OCI-LY1 (cell line): ENCODE measurements at regions not wholly inside any gene's neighbourhood (a gene's known extent, or its start where the extent isn't known, plus 50 kb on each side); places are given as distances from the start of the nearest gene placed in this dataset.

Experiments used
- H2AFZ ChIP-seq: fragments of 200-600 bp; sonication (generic), shearing (Covaris generic); 2 replicates; pipeline ENCODE4 v1.6.0; 2014; ENCODE audit warnings: antibody characterized with exemption, mild to moderate bottlenecking, low read length
- H3F3A ChIP-seq: fragments of 200-600 bp; sonication (generic), shearing (Covaris generic); 2 replicates; pipeline ENCODE4 v1.6.0; 2014; ENCODE audit warnings: mild to moderate bottlenecking, antibody characterized with exemption, low read length, moderate library complexity; ENCODE audit not compliant: insufficient read depth
- H3K27ac ChIP-seq: fragments of 200-600 bp; sonication (generic); 2 replicates; pipeline ENCODE4 v1.5.1; 2014; ENCODE audit warnings: low read length, mixed run types, mild to moderate bottlenecking, low read depth; ENCODE audit not compliant: poor library complexity, severe bottlenecking
- H3K27me3 ChIP-seq: fragments of 200-600 bp; sonication (generic); 2 replicates; pipeline ENCODE4 v1.6.0; 2014; ENCODE audit warnings: antibody characterized with exemption, mild to moderate bottlenecking, low read length, moderate library complexity; ENCODE audit not compliant: insufficient read depth
- H3K36me3 ChIP-seq: fragments of 200-600 bp; sonication (generic); 2 replicates; pipeline ENCODE4 v1.6.1; 2014; ENCODE audit warnings: mild to moderate bottlenecking, antibody characterized with exemption, low read length, moderate library complexity, mixed read lengths; ENCODE audit not compliant: insufficient read depth
- H3K4me1 ChIP-seq: fragments of 200-600 bp; sonication (generic); 2 replicates; pipeline ENCODE4 v1.5.1; 2014; ENCODE audit warnings: mild to moderate bottlenecking, low read length, moderate library complexity; ENCODE audit not compliant: insufficient read depth, severe bottlenecking
- H3K4me2 ChIP-seq: fragments of 200-600 bp; sonication (generic), shearing (Covaris generic); 2 replicates; pipeline ENCODE4 v1.6.1; 2014; ENCODE audit warnings: low read length
- H3K4me3 ChIP-seq: fragments of 200-600 bp; sonication (generic); 2 replicates; pipeline ENCODE4 v1.5.1; 2014; ENCODE audit warnings: low read length, low read depth, mild to moderate bottlenecking, mixed read lengths; ENCODE audit not compliant: poor library complexity, severe bottlenecking
- H3K79me2 ChIP-seq: fragments of 200-600 bp; shearing (Covaris generic); 2 replicates; pipeline ENCODE4 v1.6.1; 2016; ENCODE audit warnings: mixed run types, low read length, mixed read lengths; ENCODE audit not compliant: insufficient read depth
- H3K9ac ChIP-seq: fragments of 200-600 bp; sonication (generic), shearing (Covaris generic); 2 replicates; pipeline ENCODE4 v1.6.1; 2014; ENCODE audit warnings: mild to moderate bottlenecking, low read length, mixed read lengths
- H3K9me2 ChIP-seq: fragments of 200-600 bp; sonication (generic), shearing (Covaris generic); 2 replicates; pipeline ENCODE4 v1.6.1; 2014; ENCODE audit warnings: low read depth, mild to moderate bottlenecking, low read length, mixed read lengths
- H3K9me3 ChIP-seq: fragments of 200-600 bp; shearing (Covaris generic); 2 replicates; pipeline ENCODE4 v1.6.1; 2014; ENCODE audit warnings: low read length, mixed read lengths
- H4K20me1 ChIP-seq: fragments of 200-600 bp; sonication (generic), shearing (Covaris generic); 2 replicates; pipeline ENCODE4 v1.6.0; 2016; ENCODE audit warnings: mild to moderate bottlenecking, low read length; ENCODE audit not compliant: insufficient read depth
- CTCF ChIP-seq: fragments of 200-600 bp; sonication (generic), shearing (Covaris generic); IDR thresholded peaks from 2 replicates; pipeline ENCODE4 v1.5.1; 2017; ENCODE audit warnings: mild to moderate bottlenecking, antibody characterized with exemption, low read length, moderate library complexity, mixed read lengths
- EZH2 ChIP-seq: fragments of 200-600 bp; sonication (generic), shearing (Covaris generic); IDR thresholded peaks from 2 replicates; pipeline ENCODE4 v1.8.0; 2017; ENCODE audit warnings: borderline replicate concordance, mixed run types, mild to moderate bottlenecking, antibody characterized with exemption, low read length, moderate library complexity, mixed read lengths

DNA sequence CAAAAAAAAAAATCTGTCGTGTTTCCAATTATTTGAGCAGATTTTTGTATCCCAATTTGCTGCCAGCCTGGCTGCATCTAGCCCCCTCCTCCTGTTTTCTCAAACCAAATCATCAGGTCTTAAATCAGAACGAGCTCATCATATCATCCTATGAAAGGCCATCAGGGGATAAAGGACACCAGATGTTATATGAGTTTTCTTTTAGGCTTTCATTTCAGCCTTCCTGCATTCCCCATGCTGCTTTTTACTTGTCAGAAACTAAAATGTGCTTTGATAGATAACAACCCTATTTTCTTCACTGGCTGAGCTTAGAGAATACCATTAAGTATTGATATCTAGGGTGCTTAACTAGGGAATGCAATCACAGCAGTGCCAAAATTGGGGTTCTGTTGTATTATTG is 968.4 kb upstream of the SLC35B3 start:
- H3K9ac ChIP-seq: no peak overlapping the region
- H3K79me2 ChIP-seq: no peaks in the 10 kb centered on the region
- no peaks in the 10 kb centered on the region for H3K9me3 ChIP-seq
- no peaks in the 10 kb centered on the region for H3K36me3 ChIP-seq
- no peaks in the 10 kb centered on the region for H4K20me1 ChIP-seq
- no peak overlapping the region for H3K4me3 ChIP-seq
- no peak overlapping the region for H2AFZ ChIP-seq
- H3F3A ChIP-seq: no peaks in the 10 kb centered on the region
- no peak overlapping the region for H3K4me2 ChIP-seq
- H3K9me2 ChIP-seq: no peaks in the 10 kb centered on the region
- H3K4me1 ChIP-seq: no peaks in the 10 kb centered on the region
- TF ChIP-seq CTCF: no peak
- TF ChIP-seq EZH2: no peak
- no peak overlapping the region for H3K27ac ChIP-seq
- H3K27me3 ChIP-seq: no peaks in the 10 kb centered on the region

GRCh38 chr6:9401960-9402359 is 966.6 kb upstream of the SLC35B3 start:
- Histone ChIP-seq H3K27me3 (no peaks in the 10 kb centered on the region), H2AFZ (no peak overlapping the region), H3K4me3 (no peak overlapping the region), H3F3A (no peaks in the 10 kb centered on the region), H4K20me1 (no peaks in the 10 kb centered on the region), H3K4me1 (no peaks in the 10 kb centered on the region), H3K79me2 (no peaks in the 10 kb centered on the region), H3K9me3 (no peaks in the 10 kb centered on the region), H3K9me2 (no peaks in the 10 kb centered on the region), H3K27ac (no peak overlapping the region), H3K36me3 (no peaks in the 10 kb centered on the region), H3K9ac (no peak overlapping the region), H3K4me2 (no peak overlapping the region)
- no peak for TF ChIP-seq CTCF
- no peak for TF ChIP-seq EZH2

GRCh38 chr6:9399916-9400315 is 964.6 kb upstream of the SLC35B3 start:
- Histone ChIP-seq H3K9me3 (no peaks in the 10 kb centered on the region), H3K9me2 (no peaks in the 10 kb centered on the region), H3F3A (no peaks in the 10 kb centered on the region), H2AFZ (no peak overlapping the region), H3K36me3 (no peaks in the 10 kb centered on the region), H3K4me1 (no peaks in the 10 kb centered on the region), H4K20me1 (no peaks in the 10 kb centered on the region), H3K79me2 (no peaks in the 10 kb centered on the region), H3K4me3 (no peak overlapping the region), H3K27me3 (no peaks in the 10 kb centered on the region), H3K27ac (no peak overlapping the region), H3K4me2 (no peak overlapping the region), H3K9ac (no peak overlapping the region)
- TF ChIP-seq CTCF (no peak), EZH2 (no peak)
